ENCODE measurements at regions not wholly inside any gene's neighbourhood (a gene's known extent, or its start where the extent isn't known, plus 50 kb on each side); places are given as distances from the start of the nearest gene placed in this dataset.

GRCh38 chr10:78954689-78955088, 114.1 kb upstream of the ZMIZ1 start:
- DNase-seq (ENCODE audit: low read depth) = no peak
- H3K4me3 ChIP-seq (ENCODE audit: low read depth, low read length) = no peak overlapping the region
- in situ Hi-C loops (cut with HindIII; ENCODE audit: low sequenced_read_pairs) = no loop called here
- TF ChIP-seq CTCF (IDR thresholded peaks at IDR 0.05; ENCODE audit: low read depth, low read length, missing control alignments) = no peak

- H3K4me3 ChIP-seq (ENCODE audit: low read depth, low read length) = no peak overlapping the region
- no peak for TF ChIP-seq CTCF (IDR thresholded peaks at IDR 0.05; ENCODE audit: low read depth, low read length, missing control alignments)
- in situ Hi-C loops (cut with HindIII; ENCODE audit: low sequenced_read_pairs) = no loop called here
- no peak for DNase-seq (ENCODE audit: low read depth)
Measured at GRCh38 chr10:78955206-78955605, 113.6 kb upstream of the ZMIZ1 start.

GRCh38 chr10:78956391-78956790, 112.4 kb upstream of the ZMIZ1 start:
- no peak for TF ChIP-seq CTCF (IDR thresholded peaks at IDR 0.05; ENCODE audit: low read depth, low read length, missing control alignments)
- no peak for DNase-seq (ENCODE audit: low read depth)
- in situ Hi-C loops (cut with HindIII; ENCODE audit: low sequenced_read_pairs) = no loop called here
- no peak overlapping the region for H3K4me3 ChIP-seq (ENCODE audit: low read depth, low read length)

- DNase-seq (ENCODE audit: low read depth) = peak; percentile 55
- H3K4me3 ChIP-seq (ENCODE audit: low read depth, low read length) = no peak overlapping the region
- no peak for TF ChIP-seq CTCF (IDR thresholded peaks at IDR 0.05; ENCODE audit: low read depth, low read length, missing control alignments)
- in situ Hi-C loops (cut with HindIII; ENCODE audit: low sequenced_read_pairs) = no loop called here
Measured at GRCh38 chr10:78957471-78958039, 111.2 kb upstream of the ZMIZ1 start.

GRCh38 chr10:78959217-78959923, 109.4 kb upstream of the ZMIZ1 start:
- in situ Hi-C loops (cut with HindIII; ENCODE audit: low sequenced_read_pairs) = no loop called here
- H3K4me3 ChIP-seq (ENCODE audit: low read depth, low read length) = no peak overlapping the region
- DNase-seq (ENCODE audit: low read depth) = no peak
- no peak for TF ChIP-seq CTCF (IDR thresholded peaks at IDR 0.05; ENCODE audit: low read depth, low read length, missing control alignments)

- in situ Hi-C loops (cut with HindIII; ENCODE audit: low sequenced_read_pairs) = no loop called here
- H3K4me3 ChIP-seq (ENCODE audit: low read depth, low read length) = no peak overlapping the region
- no peak for DNase-seq (ENCODE audit: low read depth)
- TF ChIP-seq CTCF (IDR thresholded peaks at IDR 0.05; ENCODE audit: low read depth, low read length, missing control alignments) = no peak
Measured at GRCh38 chr10:78959924-78960285, 108.9 kb upstream of the ZMIZ1 start.
